Suprapubic skin (tissue), 4 donors: ENCODE measurements at regions not wholly inside any gene's neighbourhood (a gene's known extent, or its start where the extent isn't known, plus 50 kb on each side); places are given as distances from the start of the nearest gene placed in this dataset.

Experiments used
- POLR2A ChIP-seq, 2 donors: fragments of 450-650 bp; IDR thresholded peaks; one replicate each; pipeline ENCODE4 v1.6.1; 2017; ENCODE audit warnings: antibody characterized with exemption in 2 of 2, mild to moderate bottlenecking in 2 of 2, moderate library complexity in 2 of 2
- POLR2AphosphoS5 ChIP-seq, 3 donors: sonication (generic); formaldehyde crosslinking; IDR thresholded peaks; one replicate each; pipeline ENCODE4 v1.6.1; 2017; ENCODE audit warnings: antibody characterized with exemption in 3 of 3
- TF ChIP-seq, protein P1 (sequence below), 2 donors: fragments of 200-600 bp in 1 of 2; fragments of 450-650 bp in 1 of 2; sonication (generic) in 1 of 2; IDR thresholded peaks; one replicate each; pipeline ENCODE4 v1.5.1; 2016 to 2019; ENCODE audit warnings: antibody characterized with exemption in 2 of 2, mild to moderate bottlenecking in 1 of 2, moderate library complexity in 1 of 2

DNA sequence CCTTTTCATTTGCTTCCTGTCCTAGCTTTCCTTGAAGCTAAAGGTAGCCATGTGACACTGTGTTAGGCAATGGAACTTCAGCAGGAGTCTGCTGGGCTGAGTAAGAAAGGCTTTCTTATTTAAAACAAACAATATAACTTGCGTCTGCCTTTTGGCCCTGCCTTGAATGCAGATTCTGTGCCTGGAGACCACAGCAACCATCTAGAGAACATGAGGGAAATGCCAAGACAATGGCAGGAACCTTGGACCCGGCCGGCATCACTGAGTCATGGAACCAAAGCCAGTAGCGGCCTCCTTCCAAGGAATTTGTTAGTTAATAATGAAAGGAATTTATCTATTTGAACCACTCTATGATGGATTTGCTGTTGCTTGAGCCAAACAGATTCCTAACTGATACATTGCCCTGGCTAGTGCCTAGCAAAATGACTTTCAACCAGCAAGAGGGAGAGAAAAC lies 207.5 kb upstream of the EPHA4 start:
- TF ChIP-seq, protein P1, sequence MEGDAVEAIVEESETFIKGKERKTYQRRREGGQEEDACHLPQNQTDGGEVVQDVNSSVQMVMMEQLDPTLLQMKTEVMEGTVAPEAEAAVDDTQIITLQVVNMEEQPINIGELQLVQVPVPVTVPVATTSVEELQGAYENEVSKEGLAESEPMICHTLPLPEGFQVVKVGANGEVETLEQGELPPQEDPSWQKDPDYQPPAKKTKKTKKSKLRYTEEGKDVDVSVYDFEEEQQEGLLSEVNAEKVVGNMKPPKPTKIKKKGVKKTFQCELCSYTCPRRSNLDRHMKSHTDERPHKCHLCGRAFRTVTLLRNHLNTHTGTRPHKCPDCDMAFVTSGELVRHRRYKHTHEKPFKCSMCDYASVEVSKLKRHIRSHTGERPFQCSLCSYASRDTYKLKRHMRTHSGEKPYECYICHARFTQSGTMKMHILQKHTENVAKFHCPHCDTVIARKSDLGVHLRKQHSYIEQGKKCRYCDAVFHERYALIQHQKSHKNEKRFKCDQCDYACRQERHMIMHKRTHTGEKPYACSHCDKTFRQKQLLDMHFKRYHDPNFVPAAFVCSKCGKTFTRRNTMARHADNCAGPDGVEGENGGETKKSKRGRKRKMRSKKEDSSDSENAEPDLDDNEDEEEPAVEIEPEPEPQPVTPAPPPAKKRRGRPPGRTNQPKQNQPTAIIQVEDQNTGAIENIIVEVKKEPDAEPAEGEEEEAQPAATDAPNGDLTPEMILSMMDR (IDR thresholded peaks at IDR 0.05), result no peak
- TF ChIP-seq POLR2A (IDR thresholded peaks at IDR 0.05) (no peak), POLR2AphosphoS5 (IDR thresholded peaks at IDR 0.05) (no peak)
